ENCODE measurements at regions not wholly inside any gene's neighbourhood (a gene's known extent, or its start where the extent isn't known, plus 50 kb on each side); places are given as distances from the start of the nearest gene placed in this dataset.

DNA sequence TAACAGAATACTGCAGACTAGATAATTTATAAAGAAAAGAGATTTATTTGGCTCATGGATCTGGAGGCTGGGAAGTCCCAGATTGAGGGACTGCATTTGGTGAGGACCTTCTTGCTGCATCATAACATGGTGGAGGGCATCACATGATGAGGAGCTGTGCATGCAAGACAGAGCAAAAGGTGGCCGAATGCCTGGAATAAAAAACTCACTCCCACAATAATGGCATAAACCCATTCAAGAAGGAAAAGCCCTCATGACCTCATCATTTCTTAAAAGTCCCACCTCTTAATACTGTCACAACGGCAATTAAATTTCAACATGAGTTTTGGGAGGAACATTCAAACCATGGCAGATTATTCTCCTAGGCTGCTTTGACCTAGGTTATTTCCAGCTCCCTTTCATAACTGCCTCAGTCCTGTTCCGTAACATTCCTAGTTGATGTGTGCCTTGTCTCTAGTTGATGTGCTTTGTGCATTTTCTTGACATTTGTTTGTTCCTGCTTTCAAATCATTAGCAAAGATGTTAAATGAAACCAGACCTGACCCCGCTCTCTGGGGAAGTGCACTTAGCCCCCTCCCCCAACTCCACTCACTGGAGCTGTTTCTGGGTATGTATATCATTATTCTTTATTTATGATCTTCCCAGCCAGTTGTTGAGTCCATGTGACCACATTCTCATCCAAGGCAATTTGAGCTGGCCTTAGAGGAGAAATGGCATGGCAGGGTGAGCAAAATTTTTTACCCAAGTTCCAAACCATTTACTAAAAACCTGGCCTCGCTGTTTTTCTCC is 148.5 kb downstream of the GDAP2 start:
- Histone ChIP-seq H3K4me1 (ENCODE audit: low read length) (no peaks in the 10 kb centered on the region), H3K4me3 (ENCODE audit: low read length) (no peak overlapping the region), H3K9me3 (ENCODE audit: insufficient read depth, low read length) (no peaks in the 10 kb centered on the region), H2AFZ (ENCODE audit: low read depth, low read length) (no peak overlapping the region), H3K36me3 (replicated peaks; ENCODE audit: low read depth, low read length) (no peaks in the 10 kb centered on the region), H4K20me1 (ENCODE audit: insufficient read depth, low read length) (no peaks in the 10 kb centered on the region), H3K27ac (ENCODE audit: low read length) (no peak overlapping the region), H3K9ac (ENCODE audit: low read length) (no peak overlapping the region), H3K79me2 (ENCODE audit: low read length) (no peaks in the 10 kb centered on the region), H3K27me3 (ENCODE audit: low read depth, low read length) (no peaks in the 10 kb centered on the region), H3K4me2 (ENCODE audit: low read length) (no peak overlapping the region)
- TF ChIP-seq CTCF (IDR thresholded peaks at IDR 0.05; ENCODE audit: low read depth, low read length) (no peak), EZH2phosphoT487 (IDR thresholded peaks at IDR 0.05; ENCODE audit: low read depth) (no peak)

- Histone ChIP-seq H3K9me3 (ENCODE audit: insufficient read depth, low read length) (no peaks in the 10 kb centered on the region), H3K79me2 (ENCODE audit: low read length) (no peaks in the 10 kb centered on the region), H3K4me2 (ENCODE audit: low read length) (no peak overlapping the region), H3K4me3 (ENCODE audit: low read length) (no peak overlapping the region), H3K27ac (ENCODE audit: low read length) (no peak overlapping the region), H3K4me1 (ENCODE audit: low read length) (no peaks in the 10 kb centered on the region), H3K36me3 (replicated peaks; ENCODE audit: low read depth, low read length) (no peaks in the 10 kb centered on the region), H4K20me1 (ENCODE audit: insufficient read depth, low read length) (no peaks in the 10 kb centered on the region), H2AFZ (ENCODE audit: low read depth, low read length) (no peak overlapping the region), H3K27me3 (ENCODE audit: low read depth, low read length) (no peaks in the 10 kb centered on the region), H3K9ac (ENCODE audit: low read length) (no peak overlapping the region)
- no peak for TF ChIP-seq EZH2phosphoT487 (IDR thresholded peaks at IDR 0.05; ENCODE audit: low read depth)
- TF ChIP-seq CTCF (IDR thresholded peaks at IDR 0.05; ENCODE audit: low read depth, low read length): no peak
These were observed 147.4 kb downstream of the GDAP2 start for GRCh38 chr1:117782056-117782455.

- no peak overlapping the region for H3K9ac ChIP-seq (ENCODE audit: low read length)
- H4K20me1 ChIP-seq (ENCODE audit: insufficient read depth, low read length): no peaks in the 10 kb centered on the region
- no peak overlapping the region for H3K4me2 ChIP-seq (ENCODE audit: low read length)
- H3K79me2 ChIP-seq (ENCODE audit: low read length): no peaks in the 10 kb centered on the region
- no peaks in the 10 kb centered on the region for H3K9me3 ChIP-seq (ENCODE audit: insufficient read depth, low read length)
- H3K27me3 ChIP-seq (ENCODE audit: low read depth, low read length): no peaks in the 10 kb centered on the region
- TF ChIP-seq CTCF (IDR thresholded peaks at IDR 0.05; ENCODE audit: low read depth, low read length): no peak
- no peak for TF ChIP-seq EZH2phosphoT487 (IDR thresholded peaks at IDR 0.05; ENCODE audit: low read depth)
- H3K4me3 ChIP-seq (ENCODE audit: low read length): no peak overlapping the region
- H3K36me3 ChIP-seq (replicated peaks; ENCODE audit: low read depth, low read length): no peaks in the 10 kb centered on the region
- no peaks in the 10 kb centered on the region for H3K4me1 ChIP-seq (ENCODE audit: low read length)
- no peak overlapping the region for H2AFZ ChIP-seq (ENCODE audit: low read depth, low read length)
- H3K27ac ChIP-seq (ENCODE audit: low read length): no peak overlapping the region
These were observed 145.6 kb downstream of the GDAP2 start for GRCh38 chr1:117783606-117784396.

DNA sequence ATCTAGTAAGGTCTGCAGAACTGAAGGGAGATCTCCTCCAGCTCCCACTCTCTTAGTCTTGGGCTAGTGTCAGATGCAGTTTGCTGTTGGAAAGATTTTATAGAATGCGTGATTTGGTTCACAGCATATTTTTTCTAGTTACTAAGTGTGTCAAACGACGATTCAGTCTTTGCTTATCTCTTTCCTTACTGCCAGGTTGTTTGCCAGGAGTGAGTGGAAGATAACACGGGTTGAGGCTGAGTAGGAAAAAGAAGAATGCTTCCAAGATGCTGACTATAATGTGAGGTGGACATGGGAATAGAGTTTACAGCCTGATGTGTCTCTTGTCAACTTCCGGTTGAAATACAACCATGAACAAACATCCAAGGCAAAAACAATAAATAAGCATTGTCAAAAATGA is 141.4 kb downstream of the GDAP2 start:
- no peaks in the 10 kb centered on the region for H4K20me1 ChIP-seq (ENCODE audit: insufficient read depth, low read length)
- no peaks in the 10 kb centered on the region for H3K79me2 ChIP-seq (ENCODE audit: low read length)
- no peaks in the 10 kb centered on the region for H3K9me3 ChIP-seq (ENCODE audit: insufficient read depth, low read length)
- H3K36me3 ChIP-seq (replicated peaks; ENCODE audit: low read depth, low read length): no peaks in the 10 kb centered on the region
- no peak for TF ChIP-seq CTCF (IDR thresholded peaks at IDR 0.05; ENCODE audit: low read depth, low read length)
- TF ChIP-seq EZH2phosphoT487 (IDR thresholded peaks at IDR 0.05; ENCODE audit: low read depth): no peak
- H3K9ac ChIP-seq (ENCODE audit: low read length): no peak overlapping the region
- H2AFZ ChIP-seq (ENCODE audit: low read depth, low read length): no peak overlapping the region
- H3K4me3 ChIP-seq (ENCODE audit: low read length): no peak overlapping the region
- H3K4me1 ChIP-seq (ENCODE audit: low read length): no peaks in the 10 kb centered on the region
- H3K4me2 ChIP-seq (ENCODE audit: low read length): no peak overlapping the region
- H3K27ac ChIP-seq (ENCODE audit: low read length): no peak overlapping the region
- no peaks in the 10 kb centered on the region for H3K27me3 ChIP-seq (ENCODE audit: low read depth, low read length)

All from OCI-LY3 (cell line).